H1 (cell line): ENCODE measurements at regions not wholly inside any gene's neighbourhood (a gene's known extent, or its start where the extent isn't known, plus 50 kb on each side); places are given as distances from the start of the nearest gene placed in this dataset.

ENCODE experiments used
- CTCF ChIA-PET: fragments of 300-600 bp; sonication (Branson Sonifier 250); formaldehyde crosslinking; loops from one replicate; lab custom pipeline; 2021; ENCODE audit not compliant: partially characterized antibody; lab: Charles Lee
- POLR2A ChIA-PET: fragments of 300-600 bp; sonication (Branson Sonifier 250); formaldehyde crosslinking; loops from one replicate; lab custom pipeline; 2021; ENCODE audit warnings: inconsistent platforms; ENCODE audit not compliant: partially characterized antibody; lab: Charles Lee
- DNase-seq, 2 experiments: peaks; one replicate each; pipeline versions ENCODE4 v3.0.0 to v3.0.0-alpha.2; 2010 to 2022; ENCODE audit warnings: low spot score in 2 of 2, low read depth in 1 of 2, mixed read lengths in 1 of 2
- FAIRE-seq: peaks from 2 replicates; lab custom pipeline; 2011; peaks lifted over from hg19 to GRCh38; lab: Jason Lieb, UNC
- H2AFZ ChIP-seq: 2 replicates; pipeline ENCODE4 v1.8.1; 2012; ENCODE audit warnings: low read length, inconsistent platforms
- H2AK5ac ChIP-seq: 2 replicates; pipeline ENCODE4 v1.6.1; 2013; ENCODE audit warnings: low read depth, low read length
- H2BK120ac ChIP-seq: replicated peaks from 2 replicates; pipeline ENCODE3; 2013; ENCODE audit warnings: low read depth, low read length, inconsistent platforms
- H2BK12ac ChIP-seq: 2 replicates; pipeline ENCODE4 v1.6.1; 2013; ENCODE audit warnings: low read depth, low read length
- H2BK15ac ChIP-seq: 2 replicates; pipeline ENCODE4 v1.6.1; 2013; ENCODE audit warnings: low read length
- H2BK20ac ChIP-seq: 2 replicates; pipeline ENCODE4 v1.6.1; 2013; ENCODE audit warnings: low read length
- H2BK5ac ChIP-seq: 2 replicates; pipeline ENCODE4 v1.6.1; 2013; ENCODE audit warnings: low read depth, low read length
- H3K14ac ChIP-seq: 2 replicates; pipeline ENCODE4 v1.6.1; 2013; ENCODE audit warnings: inconsistent platforms; ENCODE audit not compliant: insufficient read length
- H3K18ac ChIP-seq: 2 replicates; pipeline ENCODE4 v1.6.1; 2013; ENCODE audit warnings: low read length; ENCODE audit errors: extremely low read depth
- H3K23ac ChIP-seq: 2 replicates; pipeline ENCODE4 v1.6.1; 2013; ENCODE audit warnings: inconsistent platforms; ENCODE audit not compliant: insufficient read length
- H3K23me2 ChIP-seq: 2 replicates; pipeline ENCODE4 v1.6.1; 2013; ENCODE audit warnings: low read depth, low read length
- H3K27ac ChIP-seq: 2 replicates; pipeline ENCODE4 v1.6.1; 2011; ENCODE audit warnings: low read depth, low read length, inconsistent platforms
- H3K27me3 ChIP-seq, 4 experiments: replicated peaks in 1 of 4; 1 replicate in 1 of 4; 2 replicates in 3 of 4; pipeline versions ENCODE4 v1.6.1 to v1.8.1; 2011 to 2013; ENCODE audit warnings: low read length in 3 of 4, mild to moderate bottlenecking in 3 of 4, inconsistent platforms in 2 of 4, mixed read lengths in 2 of 4, moderate library complexity in 1 of 4; ENCODE audit not compliant: control insufficient read depth in 3 of 4, insufficient read depth in 3 of 4; ENCODE audit errors: extremely low read depth in 1 of 4
- H3K36me3 ChIP-seq, 4 experiments: 2 replicates each; pipeline versions ENCODE4 v1.6.1 to v1.8.1; 2011 to 2013; ENCODE audit warnings: mild to moderate bottlenecking in 4 of 4, low read length in 3 of 4, moderate library complexity in 2 of 4, control low read depth in 1 of 4, inconsistent platforms in 1 of 4; ENCODE audit not compliant: insufficient read depth in 4 of 4, control insufficient read depth in 2 of 4
- H3K4ac ChIP-seq: replicated peaks from 2 replicates; pipeline ENCODE3; 2013; ENCODE audit warnings: low read length, low read depth, mixed read lengths, inconsistent platforms; ENCODE audit not compliant: insufficient read length
- H3K4me1 ChIP-seq, 4 experiments: replicated peaks in 1 of 4; 1 replicate in 1 of 4; 2 replicates in 3 of 4; pipeline versions ENCODE4 v1.6.1 to v1.8.1; 2011 to 2013; ENCODE audit warnings: low read length in 3 of 4, inconsistent platforms in 2 of 4, mixed read lengths in 1 of 4; ENCODE audit not compliant: insufficient read depth in 4 of 4, control insufficient read depth in 3 of 4
- H3K4me2 ChIP-seq, 2 experiments: 2 replicates each; pipeline versions ENCODE4 v1.6.1 to v1.8.1; 2011 to 2013; ENCODE audit warnings: low read depth in 2 of 2, low read length in 2 of 2, control low read depth in 1 of 2, inconsistent platforms in 1 of 2, mild to moderate bottlenecking in 1 of 2; ENCODE audit not compliant: insufficient read depth in 1 of 2
- H3K4me3 ChIP-seq, 4 experiments: fragments of 200-600, 300-600 bp in 1 of 4; sonication (generic), shearing (Covaris generic), sonication (Bioruptor Twin) in 1 of 4; 2 replicates each; pipeline versions ENCODE4 v1.5.1 to v1.8.1; 2011 to 2016; ENCODE audit warnings: low read length in 4 of 4, low read depth in 3 of 4, control low read depth in 2 of 4, inconsistent platforms in 2 of 4, mild to moderate bottlenecking in 2 of 4, mixed read lengths in 1 of 4, moderate library complexity in 1 of 4; ENCODE audit not compliant: insufficient read depth in 2 of 4; ENCODE audit errors: extremely low read depth in 1 of 4
- H3K56ac ChIP-seq: replicated peaks from 2 replicates; pipeline ENCODE3; 2013; ENCODE audit warnings: low read depth, mild to moderate bottlenecking, mixed read lengths, low read length, inconsistent platforms; ENCODE audit not compliant: insufficient read length
- H3K79me1 ChIP-seq: 2 replicates; pipeline ENCODE4 v1.6.1; 2013; ENCODE audit warnings: low read depth, low read length, control low read depth
- H3K79me2 ChIP-seq, 2 experiments: 2 replicates each; pipeline versions ENCODE4 v1.6.1 to v1.8.1; 2012 to 2013; ENCODE audit warnings: low read length in 2 of 2, mild to moderate bottlenecking in 2 of 2, inconsistent platforms in 1 of 2; ENCODE audit not compliant: insufficient read depth in 2 of 2, control insufficient read depth in 1 of 2
- H3K9ac ChIP-seq, 4 experiments: replicated peaks in 1 of 4; 1 replicate in 1 of 4; 2 replicates in 3 of 4; pipeline versions ENCODE4 v1.6.1 to v1.8.1; 2011 to 2013; ENCODE audit warnings: low read depth in 3 of 4, low read length in 3 of 4, control low read depth in 2 of 4, mild to moderate bottlenecking in 2 of 4, moderate library complexity in 2 of 4, inconsistent platforms in 1 of 4; ENCODE audit errors: extremely low read depth in 1 of 4
- H3K9me3 ChIP-seq, 2 experiments: 2 replicates each; pipeline versions ENCODE4 v1.6.1 to v1.8.1; 2012 to 2013; ENCODE audit warnings: mild to moderate bottlenecking in 2 of 2, moderate library complexity in 2 of 2, control low read depth in 1 of 2, inconsistent platforms in 1 of 2, low read depth in 1 of 2, low read length in 1 of 2, mixed read lengths in 1 of 2; ENCODE audit not compliant: insufficient read depth in 2 of 2
- H4K20me1 ChIP-seq, 2 experiments: replicated peaks in 1 of 2; 2 replicates each; pipeline versions ENCODE3 to v1.8.1; 2011 to 2013; ENCODE audit warnings: inconsistent platforms in 2 of 2, low read length in 2 of 2, mild to moderate bottlenecking in 1 of 2; ENCODE audit not compliant: insufficient read depth in 2 of 2, control insufficient read depth in 1 of 2
- H4K5ac ChIP-seq: 2 replicates; pipeline ENCODE4 v1.6.1; 2013; ENCODE audit warnings: low read length, low read depth, mixed read lengths, inconsistent platforms; ENCODE audit not compliant: insufficient read length
- H4K8ac ChIP-seq: 2 replicates; pipeline ENCODE4 v1.8.0; 2013; ENCODE audit warnings: mild to moderate bottlenecking, moderate library complexity, low read length, inconsistent platforms; ENCODE audit not compliant: insufficient read depth; ENCODE audit errors: extremely low read depth
- H4K91ac ChIP-seq: replicated peaks from 2 replicates; pipeline ENCODE3; 2013; ENCODE audit warnings: low read length, mixed read lengths, inconsistent platforms; ENCODE audit not compliant: insufficient read length
- RAD21 ChIP-seq, 2 experiments: IDR thresholded peaks in 1 of 2; conservative IDR thresholded peaks in 1 of 2; 2 replicates each; pipeline ENCODE4 v1.6.1; 2011; ENCODE audit warnings: low read depth in 2 of 2, low read length in 2 of 2, improper control_type of control experiment in 1 of 2, inconsistent platforms in 1 of 2, mild to moderate bottlenecking in 1 of 2, moderate library complexity in 1 of 2
- SIRT6 ChIP-seq: IDR thresholded peaks from one replicate; pipeline ENCODE4 v1.7.1; 2012; ENCODE audit warnings: low read length, inconsistent platforms
- WGBS, 2 experiments: shearing (Covaris generic) in 1 of 2; methylation state at CpG; one replicate each; pipeline versions ENCODE4 v1.1.6 to v1.1.7; 2013 to 2015; ENCODE audit warnings: low lambda C conversion rate in 2 of 2, mixed read lengths in 2 of 2, inconsistent platforms in 1 of 2, low coverage in 1 of 2, missing lambda C conversion rate in 1 of 2; ENCODE audit not compliant: insufficient replicate concordance in 2 of 2, insufficient coverage in 1 of 2, insufficient read length in 1 of 2; ENCODE audit errors: extremely low coverage in 1 of 2, missing lambda C conversion rate in 1 of 2; 5-methylcytosine and 5-hydroxymethylcytosine counted together

- Histone ChIP-seq H3K36me3 (no peaks in the 10 kb centered on the region), H3K4ac (no peak overlapping the region), H3K14ac (no peak overlapping the region), H3K9me3 (no peaks in the 10 kb centered on the region), H3K23me2 (no peaks in the 10 kb centered on the region), H2BK120ac (no peak overlapping the region), H3K79me2 (no peaks in the 10 kb centered on the region), H3K4me2 (no peak overlapping the region), H2BK20ac (no peak overlapping the region), H3K27ac (no peak overlapping the region), H3K4me1 (no peaks in the 10 kb centered on the region), H2BK15ac (no peak overlapping the region), H4K91ac (no peak overlapping the region), H4K8ac (no peak overlapping the region), H3K79me1 (no peaks in the 10 kb centered on the region), H3K23ac (no peak overlapping the region), H2BK5ac (no peak overlapping the region)
- DNase-seq (no peak), FAIRE-seq (no peak)
- POLR2A ChIA-PET = no interaction called here
- CTCF ChIA-PET = interaction anchor here (1.2 to 2.0 kb wide), 2 partner anchors 10 to 468 kb away, joined by 3 to 7 read pairs; no protein-coding TSS in a partner anchor
- TF ChIP-seq RAD21 (IDR thresholded peaks at IDR 0.05 in 1 of 2, conservative IDR thresholded peaks at IDR 0.05 in 1 of 2; ENCODE audit: low read depth in 2 of 2, low read length in 2 of 2) = peak in 1 of 2 experiments; percentile 35; a peak in 2 of 4 replicates
- TF ChIP-seq SIRT6 = no peak
- TF ChIP-seq, all 59 proteins: peak for 1
- WGBS, 2 experiments = 40% methylated on average over 3 of the region's 3 CpGs; no CpG with 5 or more reads in 1 of the 2 experiments
- no peak overlapping the region for H4K5ac ChIP-seq
- H2AFZ ChIP-seq = no peak overlapping the region
- no peaks in the 10 kb centered on the region for H3K27me3 ChIP-seq
- H2BK12ac ChIP-seq = no peak overlapping the region
- H3K56ac ChIP-seq = no peak overlapping the region
- H4K20me1 ChIP-seq = no peaks in the 10 kb centered on the region
- no peak overlapping the region for H3K4me3 ChIP-seq
- no peak overlapping the region for H2AK5ac ChIP-seq
- H3K9ac ChIP-seq = no peak overlapping the region
- H3K18ac ChIP-seq = no peak overlapping the region
Measured at GRCh38 chrX:88135735-88136134, 611.3 kb upstream of the CPXCR1 start.
